ENCODE measurements at regions not wholly inside any gene's neighbourhood (a gene's known extent, or its start where the extent isn't known, plus 50 kb on each side); places are given as distances from the start of the nearest gene placed in this dataset.

GRCh38 chr1:234699795-234700665 is 90.1 kb upstream of the IRF2BP2 start (continued):
- TF ChIP-seq TBL1XR1 (IDR thresholded peaks at IDR 0.05; ENCODE audit: low read length in 2 of 2) (0 out of 4 replicates have a peak, but pooled peaks of 1 of the 2 experiments have one; percentile 25), NUFIP1 (IDR thresholded peaks at IDR 0.05; ENCODE audit: partially characterized antibody) (no peak), DNMT1 (IDR thresholded peaks at IDR 0.05) (no peak), NFATC3 (IDR thresholded peaks at IDR 0.05) (peak; percentile 52; the same call in 1 of the 2 replicates), ZBTB12 (CRISPR knock-in tag; IDR thresholded peaks at IDR 0.05) (no peak), RFX5 (IDR thresholded peaks at IDR 0.05; ENCODE audit: low read depth, low read length) (no peak), SMC3 (conservative IDR thresholded peaks at IDR 0.05; ENCODE audit: insufficient read depth, low read depth, low read length) (no peak), HBP1 (CRISPR knock-in tag; IDR thresholded peaks at IDR 0.05) (no peak), IFI16 (CRISPR knock-in tag; IDR thresholded peaks at IDR 0.05) (no peak), NR2F6 (CRISPR knock-in tag; IDR thresholded peaks at IDR 0.05) (no peak; the same call in 1 of the 2 replicates), CHD4 (IDR thresholded peaks at IDR 0.05; ENCODE audit: insufficient read depth, insufficient replicate concordance, low read depth, low read length, poor library complexity, severe bottlenecking) (no peak), RFX7 (CRISPR knock-in tag; IDR thresholded peaks at IDR 0.05) (no peak), FOXK1 (CRISPR knock-in tag; IDR thresholded peaks at IDR 0.05; ENCODE audit: borderline replicate concordance) (0 out of 2 replicates have a peak, but pooled peaks have one; percentile 48), ZBTB5 (IDR thresholded peaks at IDR 0.05) (no peak), PRMT5 (CRISPR knock-in tag; IDR thresholded peaks at IDR 0.05) (no peak), TCF7L2 (IDR thresholded peaks at IDR 0.05; ENCODE audit: low read depth, low read length) (no peak), MED1 (CRISPR knock-in tag; IDR thresholded peaks at IDR 0.05; ENCODE audit: borderline replicate concordance) (no peak), AFF4 (CRISPR knock-in tag; IDR thresholded peaks at IDR 0.05) (no peak), SREBF1 (IDR thresholded peaks at IDR 0.05; ENCODE audit: borderline replicate concordance, low read depth, low read length) (no peak), HDAC6 (IDR thresholded peaks at IDR 0.05; ENCODE audit: low read depth, low read length) (no peak)

Data from K562 (cell line).